Stomach (tissue), 4 donors: ENCODE measurements at regions not wholly inside any gene's neighbourhood (a gene's known extent, or its start where the extent isn't known, plus 50 kb on each side); places are given as distances from the start of the nearest gene placed in this dataset.

ENCODE experiments used
- EP300 ChIP-seq: sonication (generic); formaldehyde crosslinking; IDR thresholded peaks from one replicate; pipeline ENCODE4 v1.6.1; 2017; ENCODE audit warnings: antibody characterized with exemption
- POLR2A ChIP-seq, 4 donors: fragments of 450-650 bp; IDR thresholded peaks; one replicate each; pipeline ENCODE4 v1.6.1; 2016; ENCODE audit warnings: antibody characterized with exemption in 4 of 4, control low read depth in 2 of 4, mild to moderate bottlenecking in 1 of 4, moderate library complexity in 1 of 4
- POLR2AphosphoS5 ChIP-seq, 3 donors: sonication (generic); formaldehyde crosslinking; IDR thresholded peaks; one replicate each; pipeline ENCODE4 v1.6.1; 2016; ENCODE audit warnings: antibody characterized with exemption in 3 of 3
- TF ChIP-seq, protein P1 (sequence below), 7 experiments: fragments of 450-650 bp in 4 of 7; fragments of 200-600 bp in 3 of 7; sonication (generic) in 3 of 7; IDR thresholded peaks; one replicate each; pipeline ENCODE4 v1.5.1; 2016 to 2019; ENCODE audit warnings: antibody characterized with exemption in 7 of 7, control low read depth in 2 of 7, mild to moderate bottlenecking in 1 of 7

GRCh38 chr16:6636457-6636856 is 696.2 kb upstream of the RBFOX1 start:
- TF ChIP-seq, protein P1, sequence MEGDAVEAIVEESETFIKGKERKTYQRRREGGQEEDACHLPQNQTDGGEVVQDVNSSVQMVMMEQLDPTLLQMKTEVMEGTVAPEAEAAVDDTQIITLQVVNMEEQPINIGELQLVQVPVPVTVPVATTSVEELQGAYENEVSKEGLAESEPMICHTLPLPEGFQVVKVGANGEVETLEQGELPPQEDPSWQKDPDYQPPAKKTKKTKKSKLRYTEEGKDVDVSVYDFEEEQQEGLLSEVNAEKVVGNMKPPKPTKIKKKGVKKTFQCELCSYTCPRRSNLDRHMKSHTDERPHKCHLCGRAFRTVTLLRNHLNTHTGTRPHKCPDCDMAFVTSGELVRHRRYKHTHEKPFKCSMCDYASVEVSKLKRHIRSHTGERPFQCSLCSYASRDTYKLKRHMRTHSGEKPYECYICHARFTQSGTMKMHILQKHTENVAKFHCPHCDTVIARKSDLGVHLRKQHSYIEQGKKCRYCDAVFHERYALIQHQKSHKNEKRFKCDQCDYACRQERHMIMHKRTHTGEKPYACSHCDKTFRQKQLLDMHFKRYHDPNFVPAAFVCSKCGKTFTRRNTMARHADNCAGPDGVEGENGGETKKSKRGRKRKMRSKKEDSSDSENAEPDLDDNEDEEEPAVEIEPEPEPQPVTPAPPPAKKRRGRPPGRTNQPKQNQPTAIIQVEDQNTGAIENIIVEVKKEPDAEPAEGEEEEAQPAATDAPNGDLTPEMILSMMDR (IDR thresholded peaks at IDR 0.05): no peak
- no peak for TF ChIP-seq POLR2A (IDR thresholded peaks at IDR 0.05)
- no peak for TF ChIP-seq POLR2AphosphoS5 (IDR thresholded peaks at IDR 0.05)
- TF ChIP-seq EP300: no peak
